ENCODE measurements at regions not wholly inside any gene's neighbourhood (a gene's known extent, or its start where the extent isn't known, plus 50 kb on each side); places are given as distances from the start of the nearest gene placed in this dataset.

DNA sequence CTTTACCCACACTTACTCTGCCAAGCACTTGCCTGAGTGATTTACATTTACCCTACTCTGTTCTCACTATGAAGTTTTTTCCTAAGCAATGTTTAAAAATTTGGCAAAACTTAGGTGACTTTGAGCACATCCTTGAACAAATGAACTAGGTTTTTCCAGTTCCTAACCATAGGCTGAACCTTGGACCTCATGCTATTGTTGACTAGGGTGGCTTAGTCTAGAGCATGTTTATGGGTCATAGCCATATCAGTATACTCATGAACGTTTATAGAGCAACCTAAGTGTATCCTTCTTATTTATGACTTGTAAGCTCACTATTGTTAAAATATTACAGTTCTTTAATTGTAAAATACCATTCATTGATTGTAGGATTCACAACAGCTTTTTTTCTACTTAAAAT, 85.0 kb upstream of the KRR1 start:
- TF ChIP-seq, protein P1, sequence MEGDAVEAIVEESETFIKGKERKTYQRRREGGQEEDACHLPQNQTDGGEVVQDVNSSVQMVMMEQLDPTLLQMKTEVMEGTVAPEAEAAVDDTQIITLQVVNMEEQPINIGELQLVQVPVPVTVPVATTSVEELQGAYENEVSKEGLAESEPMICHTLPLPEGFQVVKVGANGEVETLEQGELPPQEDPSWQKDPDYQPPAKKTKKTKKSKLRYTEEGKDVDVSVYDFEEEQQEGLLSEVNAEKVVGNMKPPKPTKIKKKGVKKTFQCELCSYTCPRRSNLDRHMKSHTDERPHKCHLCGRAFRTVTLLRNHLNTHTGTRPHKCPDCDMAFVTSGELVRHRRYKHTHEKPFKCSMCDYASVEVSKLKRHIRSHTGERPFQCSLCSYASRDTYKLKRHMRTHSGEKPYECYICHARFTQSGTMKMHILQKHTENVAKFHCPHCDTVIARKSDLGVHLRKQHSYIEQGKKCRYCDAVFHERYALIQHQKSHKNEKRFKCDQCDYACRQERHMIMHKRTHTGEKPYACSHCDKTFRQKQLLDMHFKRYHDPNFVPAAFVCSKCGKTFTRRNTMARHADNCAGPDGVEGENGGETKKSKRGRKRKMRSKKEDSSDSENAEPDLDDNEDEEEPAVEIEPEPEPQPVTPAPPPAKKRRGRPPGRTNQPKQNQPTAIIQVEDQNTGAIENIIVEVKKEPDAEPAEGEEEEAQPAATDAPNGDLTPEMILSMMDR (conservative IDR thresholded peaks at IDR 0.05; ENCODE audit: low read depth, low read length), result no peak
- TF ChIP-seq EZH2phosphoT487 (IDR thresholded peaks at IDR 0.05; ENCODE audit: borderline replicate concordance, low read length), result no peak

Data from PC-3 (cell line).